ENCODE measurements at regions not wholly inside any gene's neighbourhood (a gene's known extent, or its start where the extent isn't known, plus 50 kb on each side); places are given as distances from the start of the nearest gene placed in this dataset.

- dilution Hi-C loops (cut with MboI; ENCODE audit: extremely low pct_ligation_motif_present, low sequenced_read_pairs) = no loop called here
- POLR2A ChIA-PET = no interaction called here
Measured at GRCh38 chr3:124597979-124598378, 132.3 kb upstream of the UMPS start.

More at GRCh38 chr3:124597979-124598378, 132.3 kb upstream of the UMPS start:
- intact Hi-C loops (cut with micrococcal nuclease) = no loop called here
- no peak overlapping the region for H3K27ac ChIP-seq (ENCODE audit: insufficient read depth, low read depth, low read length)
- H2AFZ ChIP-seq (ENCODE audit: low read depth, low read length) = no peak overlapping the region
- no peaks in the 10 kb centered on the region for H3K9me3 ChIP-seq (replicated peaks; ENCODE audit: control insufficient read depth, insufficient read depth, low read length)
- DNase-seq (ENCODE audit: low read depth, low spot score) (no peak), FAIRE-seq (no peak)
- H3K9me1 ChIP-seq (replicated peaks; ENCODE audit: control insufficient read depth, extremely low read depth, insufficient read depth, low read length) = no peaks in the 10 kb centered on the region
- peaks cover 6% of the 10 kb centered on the region for H3K4me1 ChIP-seq (ENCODE audit: control insufficient read depth, extremely low read depth, insufficient read depth, low read length)
- TF ChIP-seq EZH2 (IDR thresholded peaks at IDR 0.05; ENCODE audit: borderline replicate concordance, low read depth, low read length, severe bottlenecking) (no peak), POLR2A (IDR thresholded peaks at IDR 0.05; ENCODE audit: low read depth, low read length) (no peak), MYC (IDR thresholded peaks at IDR 0.05; ENCODE audit: low read depth, low read length) (no peak), POLR2AphosphoS5 (IDR thresholded peaks at IDR 0.05; ENCODE audit: insufficient read depth, low read depth, low read length) (no peak), GATA2 (IDR thresholded peaks at IDR 0.05; ENCODE audit: insufficient read depth, insufficient read length, low read depth, low read length) (no peak), FOS (IDR thresholded peaks at IDR 0.05; ENCODE audit: borderline replicate concordance, insufficient read depth, low read length) (no peak), CTCF (IDR thresholded peaks at IDR 0.05; ENCODE audit: extremely low read depth in 1 of 2, insufficient read depth in 1 of 2, low read depth in 1 of 2, low read length in 2 of 2) (no peak), JUN (IDR thresholded peaks at IDR 0.05; ENCODE audit: borderline replicate concordance, insufficient read depth, insufficient read length, low read depth) (no peak), MAX (IDR thresholded peaks at IDR 0.05; ENCODE audit: insufficient read depth, insufficient read length) (no peak)
- H3K4me3 ChIP-seq (replicated peaks in 1 of 3; ENCODE audit: insufficient read depth in 1 of 3, low read depth in 1 of 3, low read length in 3 of 3) = no peak overlapping the region
- H3K9ac ChIP-seq (replicated peaks; ENCODE audit: extremely low read depth, insufficient read depth, low read length) = no peak overlapping the region
- H3K4me2 ChIP-seq (ENCODE audit: insufficient read depth, low read length) = no peak overlapping the region
- BruUV-seq (replicated peaks) = no TSS peak
- no peaks in the 10 kb centered on the region for H3K79me2 ChIP-seq (ENCODE audit: control insufficient read depth, insufficient read depth, low read length)
- CTCF ChIA-PET = interaction anchor here (1.0 kb wide), 1 partner anchor 33 kb away, joined by 3 read pairs; no protein-coding TSS in a partner anchor
- peaks cover 0 to 3% of the 10 kb centered on the region in 2 experiments for H3K27me3 ChIP-seq (ENCODE audit: control insufficient read depth in 2 of 2, insufficient read depth in 2 of 2, low read length in 2 of 2)
- H3K36me3 ChIP-seq (ENCODE audit: control insufficient read depth in 2 of 2, extremely low read depth in 1 of 2, insufficient read depth in 2 of 2, low read length in 2 of 2) = no peaks in the 10 kb centered on the region
- H4K20me1 ChIP-seq (replicated peaks; ENCODE audit: control insufficient read depth, extremely low read depth, insufficient read depth, low read length) = no peaks in the 10 kb centered on the region
